ENCODE measurements at regions not wholly inside any gene's neighbourhood (a gene's known extent, or its start where the extent isn't known, plus 50 kb on each side); places are given as distances from the start of the nearest gene placed in this dataset.

GRCh38 chr20:60561052-60561451, 602.8 kb downstream of the CDH26 start:
- no peak for ATAC-seq
- TF ChIP-seq TOX (CRISPR knock-in tag; IDR thresholded peaks at IDR 0.05; ENCODE audit: borderline replicate concordance): no peak
- TF ChIP-seq, protein P1, sequence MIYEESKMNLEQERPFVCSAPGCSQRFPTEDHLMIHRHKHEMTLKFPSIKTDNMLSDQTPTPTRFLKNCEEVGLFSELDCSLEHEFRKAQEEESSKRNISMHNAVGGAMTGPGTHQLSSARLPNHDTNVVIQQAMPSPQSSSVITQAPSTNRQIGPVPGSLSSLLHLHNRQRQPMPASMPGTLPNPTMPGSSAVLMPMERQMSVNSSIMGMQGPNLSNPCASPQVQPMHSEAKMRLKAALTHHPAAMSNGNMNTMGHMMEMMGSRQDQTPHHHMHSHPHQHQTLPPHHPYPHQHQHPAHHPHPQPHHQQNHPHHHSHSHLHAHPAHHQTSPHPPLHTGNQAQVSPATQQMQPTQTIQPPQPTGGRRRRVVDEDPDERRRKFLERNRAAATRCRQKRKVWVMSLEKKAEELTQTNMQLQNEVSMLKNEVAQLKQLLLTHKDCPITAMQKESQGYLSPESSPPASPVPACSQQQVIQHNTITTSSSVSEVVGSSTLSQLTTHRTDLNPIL (CRISPR knock-in tag; IDR thresholded peaks at IDR 0.05; ENCODE audit: low read depth): no peak
- TF ChIP-seq ZNF8 (CRISPR knock-in tag; IDR thresholded peaks at IDR 0.05): no peak
- no peak for TF ChIP-seq ZFP3 (CRISPR knock-in tag; IDR thresholded peaks at IDR 0.05)
- TF ChIP-seq SNAI2 (CRISPR knock-in tag; IDR thresholded peaks at IDR 0.05): no peak
- no peak for TF ChIP-seq ZNF565 (CRISPR knock-in tag; conservative IDR thresholded peaks at IDR 0.05; ENCODE audit: low read depth)
- TF ChIP-seq PPARA (CRISPR knock-in tag; IDR thresholded peaks at IDR 0.05; ENCODE audit: borderline replicate concordance): no peak
- no peak for TF ChIP-seq ZNF70 (CRISPR knock-in tag; IDR thresholded peaks at IDR 0.05)
- TF ChIP-seq, protein P2, sequence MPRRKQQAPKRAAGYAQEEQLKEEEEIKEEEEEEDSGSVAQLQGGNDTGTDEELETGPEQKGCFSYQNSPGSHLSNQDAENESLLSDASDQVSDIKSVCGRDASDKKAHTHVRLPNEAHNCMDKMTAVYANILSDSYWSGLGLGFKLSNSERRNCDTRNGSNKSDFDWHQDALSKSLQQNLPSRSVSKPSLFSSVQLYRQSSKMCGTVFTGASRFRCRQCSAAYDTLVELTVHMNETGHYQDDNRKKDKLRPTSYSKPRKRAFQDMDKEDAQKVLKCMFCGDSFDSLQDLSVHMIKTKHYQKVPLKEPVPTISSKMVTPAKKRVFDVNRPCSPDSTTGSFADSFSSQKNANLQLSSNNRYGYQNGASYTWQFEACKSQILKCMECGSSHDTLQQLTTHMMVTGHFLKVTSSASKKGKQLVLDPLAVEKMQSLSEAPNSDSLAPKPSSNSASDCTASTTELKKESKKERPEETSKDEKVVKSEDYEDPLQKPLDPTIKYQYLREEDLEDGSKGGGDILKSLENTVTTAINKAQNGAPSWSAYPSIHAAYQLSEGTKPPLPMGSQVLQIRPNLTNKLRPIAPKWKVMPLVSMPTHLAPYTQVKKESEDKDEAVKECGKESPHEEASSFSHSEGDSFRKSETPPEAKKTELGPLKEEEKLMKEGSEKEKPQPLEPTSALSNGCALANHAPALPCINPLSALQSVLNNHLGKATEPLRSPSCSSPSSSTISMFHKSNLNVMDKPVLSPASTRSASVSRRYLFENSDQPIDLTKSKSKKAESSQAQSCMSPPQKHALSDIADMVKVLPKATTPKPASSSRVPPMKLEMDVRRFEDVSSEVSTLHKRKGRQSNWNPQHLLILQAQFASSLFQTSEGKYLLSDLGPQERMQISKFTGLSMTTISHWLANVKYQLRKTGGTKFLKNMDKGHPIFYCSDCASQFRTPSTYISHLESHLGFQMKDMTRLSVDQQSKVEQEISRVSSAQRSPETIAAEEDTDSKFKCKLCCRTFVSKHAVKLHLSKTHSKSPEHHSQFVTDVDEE (CRISPR knock-in tag; IDR thresholded peaks at IDR 0.05): no peak
- TF ChIP-seq ISL1 (CRISPR knock-in tag; IDR thresholded peaks at IDR 0.05): no peak
- TF ChIP-seq, protein P3, sequence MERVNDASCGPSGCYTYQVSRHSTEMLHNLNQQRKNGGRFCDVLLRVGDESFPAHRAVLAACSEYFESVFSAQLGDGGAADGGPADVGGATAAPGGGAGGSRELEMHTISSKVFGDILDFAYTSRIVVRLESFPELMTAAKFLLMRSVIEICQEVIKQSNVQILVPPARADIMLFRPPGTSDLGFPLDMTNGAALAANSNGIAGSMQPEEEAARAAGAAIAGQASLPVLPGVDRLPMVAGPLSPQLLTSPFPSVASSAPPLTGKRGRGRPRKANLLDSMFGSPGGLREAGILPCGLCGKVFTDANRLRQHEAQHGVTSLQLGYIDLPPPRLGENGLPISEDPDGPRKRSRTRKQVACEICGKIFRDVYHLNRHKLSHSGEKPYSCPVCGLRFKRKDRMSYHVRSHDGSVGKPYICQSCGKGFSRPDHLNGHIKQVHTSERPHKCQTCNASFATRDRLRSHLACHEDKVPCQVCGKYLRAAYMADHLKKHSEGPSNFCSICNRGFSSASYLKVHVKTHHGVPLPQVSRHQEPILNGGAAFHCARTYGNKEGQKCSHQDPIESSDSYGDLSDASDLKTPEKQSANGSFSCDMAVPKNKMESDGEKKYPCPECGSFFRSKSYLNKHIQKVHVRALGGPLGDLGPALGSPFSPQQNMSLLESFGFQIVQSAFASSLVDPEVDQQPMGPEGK (CRISPR knock-in tag; IDR thresholded peaks at IDR 0.05; ENCODE audit: borderline replicate concordance): no peak
- TF ChIP-seq GLIS3 (CRISPR knock-in tag; IDR thresholded peaks at IDR 0.05): no peak
- TF ChIP-seq CSDC2 (CRISPR knock-in tag; IDR thresholded peaks at IDR 0.05): no peak
- TF ChIP-seq ARNTL (CRISPR knock-in tag; IDR thresholded peaks at IDR 0.05; ENCODE audit: borderline replicate concordance, low read depth): no peak

DNA sequence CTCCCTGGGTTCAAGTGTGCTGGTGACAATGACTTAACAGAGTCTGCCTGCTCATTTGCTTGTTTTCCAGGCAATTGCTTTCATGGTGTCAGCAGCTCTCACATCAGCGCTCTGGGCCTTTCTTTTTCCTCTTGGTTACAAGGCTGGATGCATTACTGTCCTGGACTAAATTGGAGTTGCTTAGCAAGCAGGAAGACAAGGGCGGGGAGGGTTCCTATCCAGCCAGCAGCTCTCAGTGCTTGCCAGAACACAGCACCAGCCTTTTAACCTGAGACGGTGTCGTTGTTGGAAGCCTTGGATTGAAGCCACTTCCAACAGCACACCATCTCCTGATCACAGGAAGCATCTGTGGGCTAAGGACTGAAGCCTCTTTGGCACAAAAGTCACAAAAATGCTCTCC, 606.9 kb downstream of the CDH26 start:
- TF ChIP-seq OSR1 (CRISPR knock-in tag; IDR thresholded peaks at IDR 0.05) (no peak), POU6F1 (CRISPR knock-in tag; IDR thresholded peaks at IDR 0.05; ENCODE audit: borderline replicate concordance, low read depth) (no peak), ZNF565 (CRISPR knock-in tag; conservative IDR thresholded peaks at IDR 0.05; ENCODE audit: low read depth) (no peak), ARNTL (CRISPR knock-in tag; IDR thresholded peaks at IDR 0.05; ENCODE audit: borderline replicate concordance, low read depth) (no peak), CSDC2 (CRISPR knock-in tag; IDR thresholded peaks at IDR 0.05) (no peak), ESRRG (CRISPR knock-in tag; IDR thresholded peaks at IDR 0.05) (no peak), ZFP3 (CRISPR knock-in tag; IDR thresholded peaks at IDR 0.05) (no peak), CSRNP3 (CRISPR knock-in tag; IDR thresholded peaks at IDR 0.05) (no peak), ISL1 (CRISPR knock-in tag; IDR thresholded peaks at IDR 0.05) (no peak), TOX (CRISPR knock-in tag; IDR thresholded peaks at IDR 0.05; ENCODE audit: borderline replicate concordance) (no peak), ZC3H10 (CRISPR knock-in tag; IDR thresholded peaks at IDR 0.05) (no peak), SNAI2 (CRISPR knock-in tag; IDR thresholded peaks at IDR 0.05) (no peak), BACH2 (CRISPR knock-in tag; IDR thresholded peaks at IDR 0.05; ENCODE audit: borderline replicate concordance) (no peak), ZNF70 (CRISPR knock-in tag; IDR thresholded peaks at IDR 0.05) (no peak), ZNF8 (CRISPR knock-in tag; IDR thresholded peaks at IDR 0.05) (no peak), ZFP30 (CRISPR knock-in tag; IDR thresholded peaks at IDR 0.05) (no peak), PPARA (CRISPR knock-in tag; IDR thresholded peaks at IDR 0.05; ENCODE audit: borderline replicate concordance) (no peak)
- TF ChIP-seq, protein P3 (CRISPR knock-in tag; IDR thresholded peaks at IDR 0.05; ENCODE audit: borderline replicate concordance): no peak
- TF ChIP-seq, protein P2 (CRISPR knock-in tag; IDR thresholded peaks at IDR 0.05): no peak
- TF ChIP-seq, protein P1 (CRISPR knock-in tag; IDR thresholded peaks at IDR 0.05; ENCODE audit: low read depth): no peak
- no peak for ATAC-seq
